Heart left ventricle (tissue), 16 donors: ENCODE measurements at regions not wholly inside any gene's neighbourhood (a gene's known extent, or its start where the extent isn't known, plus 50 kb on each side); places are given as distances from the start of the nearest gene placed in this dataset.

Source experiments
- ATAC-seq, 4 donors: fragments of 200-7000 bp; cut with Tn5 transposase; one replicate each; pipeline ENCODE4 v1.9.1; 2020 to 2022; ENCODE audit warnings: moderate library complexity in 4 of 4, mild to moderate bottlenecking in 3 of 4, moderate number of reproducible peaks in 1 of 4
- DNase-seq, 5 donors: peaks; one replicate each; pipeline ENCODE4 v3.0.0-alpha.2; 2020
- H3K27ac ChIP-seq, 12 donors: fragments of 200-600 bp; sonication (generic) in 4 of 12; one replicate each; pipeline versions ENCODE4 v1.5.0 to v1.8.0; 2016 to 2022; ENCODE audit warnings: mild to moderate bottlenecking in 2 of 12
- H3K27me3 ChIP-seq, 9 donors: fragments of 200-600 bp; sonication (generic) in 2 of 9; one replicate each; pipeline versions ENCODE4 v1.5.1 to v1.8.0; 2016 to 2022; ENCODE audit warnings: mild to moderate bottlenecking in 3 of 9
- H3K36me3 ChIP-seq, 9 donors: fragments of 200-600 bp; sonication (generic) in 2 of 9; one replicate each; pipeline versions ENCODE4 v1.5.0 to v1.8.0; 2018 to 2022; ENCODE audit warnings: mild to moderate bottlenecking in 2 of 9
- H3K4me1 ChIP-seq, 12 donors: fragments of 200-600 bp; sonication (generic) in 4 of 12; one replicate each; pipeline versions ENCODE4 v1.5.0 to v1.8.0; 2016 to 2022; ENCODE audit warnings: mild to moderate bottlenecking in 3 of 12
- H3K4me3 ChIP-seq, 12 donors: fragments of 200-600 bp; sonication (generic) in 4 of 12; one replicate each; pipeline versions ENCODE4 v1.5.0 to v1.8.0; 2017 to 2022; ENCODE audit warnings: mild to moderate bottlenecking in 9 of 12, moderate library complexity in 4 of 12
- H3K9me3 ChIP-seq, 12 donors: fragments of 200-600 bp; sonication (generic) in 4 of 12; one replicate each; pipeline versions ENCODE4 v1.5.0 to v1.8.0; 2016 to 2022; ENCODE audit warnings: mild to moderate bottlenecking in 1 of 12
- CTCF ChIP-seq, 12 donors: fragments of 200-600 bp; sonication (generic) in 4 of 12; IDR thresholded peaks; one replicate each; pipeline versions ENCODE4 v1.5.0 to v1.8.0; 2018 to 2022; ENCODE audit warnings: antibody characterized with exemption in 12 of 12, mild to moderate bottlenecking in 5 of 12
- POLR2A ChIP-seq, 2 donors: fragments of 450-650 bp; IDR thresholded peaks; one replicate each; pipeline ENCODE4 v1.6.1; 2017; ENCODE audit warnings: antibody characterized with exemption in 2 of 2, mild to moderate bottlenecking in 2 of 2, moderate library complexity in 2 of 2
- WGBS, 4 donors: extraction: QIAGEN DNeasy Blood & Tissue Kit in 2 of 4; methylation state at CpG; one replicate each; pipeline versions ENCODE4 v1.1.5 to v1.1.7; 2013 to 2018; 5-methylcytosine and 5-hydroxymethylcytosine counted together
- intact Hi-C, 10 donors: fragments of 100-400 bp; cut with DNase I; formaldehyde crosslinking; loops; one replicate each; pipeline versions ENCODE4 v1.11.1 to v1.14.2; 2022
- donor health status: ischemic (EF 13 %, LVEDD 7.1; RV severe dilation, severe dysfunction).
- donor health status: healthy with polysubstance abuse.
- donor health status: DM: no; HTN: yes; CAD: no.
- donor health status: DM: no; HTN: no; CAD: no.
- donor health status: ischemic (EF 25% LVEDD 6.9; RV normal size, moderate dysfunction).
- donor health status: ischemic (EF 25% LVEDD 5.7; RV mildly dilated, moderate dysfunction).
- donor health status: healthy.
- donor health status: DM: yes; HTN: yes; CAD: no.
- donor health status: ischemic (EF 35%, LVEDD 5.7; RV mildly dilated, moderate dysfunction).
- donor health status: nonischemic (EF 11% LVEDD 7.7; RV severe dilation, severe dysfunction).
- donor health status: DM: yes; HTN: yes; CAD: no.
- donor health status: PGD.
- donor health status: ischemic (EF 29% LVEDD 5.4; RV normal size, mild dysfunction).
- donor health status: nonischemic (EF 23%, LVEDD 6.1; RV moderate dilation, normal function).

GRCh38 chr4:16294455-16294854 lies 68.2 kb upstream of the TAPT1 start:
- 94 to 100% (median 98%) methylated on average over 1 of the region's 1 CpG for WGBS, 4 donors
- no peaks in the 10 kb centered on the region for H3K36me3 ChIP-seq
- intact Hi-C loops: loop anchor here in 8 of 10 donors (5.0 kb wide), 5 partner anchors 148 to 1153 kb away; no protein-coding TSS in a partner anchor

GRCh38 chr4:16293210-16293838 lies 67.1 kb upstream of the TAPT1 start:
- no peak for DNase-seq
- no peak for TF ChIP-seq POLR2A (IDR thresholded peaks at IDR 0.05)
- no peak for TF ChIP-seq CTCF (IDR thresholded peaks at IDR 0.05)
- Histone ChIP-seq H3K36me3 (no peaks in the 10 kb centered on the region), H3K27me3 (peaks cover 0 to 9% (median 0%) of the 10 kb centered on the region in 9 donors), H3K4me3 (no peak overlapping the region), H3K4me1 (peaks cover 0 to 6% (median 0%) of the 10 kb centered on the region in 12 donors), H3K9me3 (peaks cover 0 to 7% (median 0%) of the 10 kb centered on the region in 12 donors), H3K27ac (no peak overlapping the region)
- WGBS, 4 donors: 94 to 97% (median 96%) methylated on average over 2 of the region's 2 CpGs
- ATAC-seq: no peak
- intact Hi-C loops: loop anchor here in 8 of 10 donors (5.0 kb wide), 5 partner anchors 149 to 1154 kb away; no protein-coding TSS in a partner anchor

More at GRCh38 chr4:16294455-16294854, 68.2 kb upstream of the TAPT1 start:
- DNase-seq (no peak), ATAC-seq (no peak)
- Histone ChIP-seq H3K27me3 (no peaks in the 10 kb centered on the region), H3K4me3 (no peak overlapping the region), H3K27ac (no peak overlapping the region), H3K9me3 (peaks cover 0 to 7% (median 0%) of the 10 kb centered on the region in 12 donors), H3K4me1 (peaks cover 0 to 6% (median 0%) of the 10 kb centered on the region in 12 donors)
- TF ChIP-seq POLR2A (IDR thresholded peaks at IDR 0.05) (no peak), CTCF (IDR thresholded peaks at IDR 0.05) (no peak)

GRCh38 chr4:16292585-16292984 lies 66.3 kb upstream of the TAPT1 start:
- no peak for DNase-seq
- no peak for TF ChIP-seq CTCF (IDR thresholded peaks at IDR 0.05)
- TF ChIP-seq POLR2A (IDR thresholded peaks at IDR 0.05): no peak
- H3K4me3 ChIP-seq: no peak overlapping the region
- H3K27me3 ChIP-seq: peaks cover 0 to 16% (median 0%) of the 10 kb centered on the region in 9 donors
- H3K27ac ChIP-seq: no peak overlapping the region
- ATAC-seq: no peak
- H3K9me3 ChIP-seq: peaks cover 0 to 6% (median 0%) of the 10 kb centered on the region in 12 donors
- intact Hi-C loops: loop anchor here in 8 of 10 donors (5.0 kb wide), 5 partner anchors 150 to 1155 kb away; no protein-coding TSS in a partner anchor
- no peaks in the 10 kb centered on the region for H3K36me3 ChIP-seq
- H3K4me1 ChIP-seq: peaks cover 0 to 6% (median 0%) of the 10 kb centered on the region in 12 donors
- 78 to 86% (median 82%) methylated on average over 7 of the region's 7 CpGs for WGBS, 4 donors

- no peaks in the 10 kb centered on the region for H3K36me3 ChIP-seq
- 65 to 76% (median 72%) methylated on average over 8 of the region's 8 CpGs for whole genome bisulfite sequencing, 4 donors
- DNase-seq (no peak), ATAC-seq (no peak)
- H3K27ac ChIP-seq: no peak overlapping the region
- no peak overlapping the region for H3K4me3 ChIP-seq
- H3K27me3 ChIP-seq: peaks cover 0 to 31% (median 0%) of the 10 kb centered on the region in 9 donors
- H3K9me3 ChIP-seq: no peaks in the 10 kb centered on the region
- TF ChIP-seq CTCF (IDR thresholded peaks at IDR 0.05) (no peak), POLR2A (IDR thresholded peaks at IDR 0.05) (no peak)
- H3K4me1 ChIP-seq: peaks cover 0 to 6% (median 0%) of the 10 kb centered on the region in 12 donors
- intact Hi-C loops: loop anchor here (1.0 to 5.0 kb wide), 12 partner anchors 151 to 1180 kb away; no protein-coding TSS in a partner anchor
These were observed 64.6 kb upstream of the TAPT1 start for GRCh38 chr4:16290681-16291420.
